HCT116 (cell line): ENCODE measurements at regions not wholly inside any gene's neighbourhood (a gene's known extent, or its start where the extent isn't known, plus 50 kb on each side); places are given as distances from the start of the nearest gene placed in this dataset.

Experiments used
- ATAC-seq: fragments of 200-7000 bp; cut with Tn5 transposase; 2 replicates; pipeline ENCODE4 v1.9.1; 2020; ENCODE audit warnings: mild to moderate bottlenecking, moderate library complexity
- BruUV-seq: library from RNA; stranded (reverse); fragments of 400-500 nt; replicated peaks from 2 replicates; lab custom pipeline; 2021; lab: Mats Ljungman, UMichigan
- CTCF ChIA-PET: fragments of 300-600 bp; sonication (Branson Sonifier 250); formaldehyde crosslinking; loops from one replicate; lab custom pipeline; 2021; ENCODE audit warnings: antibody characterized with exemption; lab: Charles Lee
- POLR2A ChIA-PET: fragments of 300-600, 350-600 bp; sonication (Branson Sonifier 250); formaldehyde crosslinking; loops from one replicate; lab custom pipeline; 2021; ENCODE audit warnings: antibody characterized with exemption; lab: Charles Lee
- RAD21 ChIA-PET, 2 experiments: fragments of 300-600 bp; sonication (Branson Sonifier 250); formaldehyde crosslinking; loops; one replicate each; lab custom pipeline; 2023; ENCODE audit warnings: low total read pairs in 2 of 2; ENCODE audit not compliant: uncharacterized antibody in 2 of 2, unreplicated experiment in 2 of 2, low non-redundant PET in 1 of 2; lab: Charles Lee
- DNase-seq: peaks from one replicate; pipeline ENCODE4 v3.0.0-alpha.2; 2010; ENCODE audit warnings: low read depth, low spot score
- H2AFZ ChIP-seq: fragments of 200-600 bp; shearing (Covaris generic), sonication (generic); 2 replicates; pipeline ENCODE4 v1.6.1; 2017; ENCODE audit warnings: low read depth, mixed run types, mixed read lengths, antibody characterized with exemption, low read length; ENCODE audit not compliant: poor library complexity, severe bottlenecking
- H3K27ac ChIP-seq: 2 replicates; pipeline ENCODE4 v1.5.1; 2012; ENCODE audit warnings: low read depth, low read length
- H3K27me3 ChIP-seq: fragments of 200-600 bp; sonication (generic); 2 replicates; pipeline ENCODE4 v1.6.1; 2016; ENCODE audit warnings: mixed run types, low read length, mixed read lengths; ENCODE audit not compliant: insufficient read depth
- H3K36me3 ChIP-seq, 2 experiments: fragments of 200-500 bp in 1 of 2; fragments of 200-600 bp in 1 of 2; sonication (Bioruptor generic) in 1 of 2; sonication (generic) in 1 of 2; 2 replicates each; pipeline versions ENCODE4 v1.5.1 to v1.6.1; 2014 to 2016; ENCODE audit warnings: low read length in 2 of 2, inconsistent platforms in 1 of 2, mixed read lengths in 1 of 2, mixed run types in 1 of 2; ENCODE audit not compliant: insufficient read depth in 2 of 2, control insufficient read depth in 1 of 2
- H3K4me1 ChIP-seq, 2 experiments: fragments of 200-600 bp in 1 of 2; sonication (generic) in 1 of 2; 2 replicates each; pipeline versions ENCODE4 v1.5.1 to v1.6.1; 2012 to 2017; ENCODE audit warnings: low read length in 2 of 2, inconsistent platforms in 1 of 2, mild to moderate bottlenecking in 1 of 2, mixed read lengths in 1 of 2, mixed run types in 1 of 2, moderate library complexity in 1 of 2; ENCODE audit not compliant: insufficient read depth in 2 of 2, control insufficient read depth in 1 of 2
- H3K4me2 ChIP-seq: fragments of 200-600 bp; sonication (generic); 2 replicates; pipeline ENCODE4 v1.6.1; 2017; ENCODE audit warnings: mixed run types, low read length, mixed read lengths
- H3K4me3 ChIP-seq, 2 experiments: fragments of 200-600 bp in 1 of 2; sonication (generic) in 1 of 2; replicated peaks in 1 of 2; 2 replicates each; pipeline ENCODE4 v1.5.1; 2011 to 2016; ENCODE audit warnings: low read length in 2 of 2, control low read depth in 1 of 2, low read depth in 1 of 2, mild to moderate bottlenecking in 1 of 2, mixed read lengths in 1 of 2, mixed run types in 1 of 2
- H3K79me2 ChIP-seq: fragments of 200-600 bp; sonication (generic); 2 replicates; pipeline ENCODE4 v1.6.1; 2017; ENCODE audit warnings: mild to moderate bottlenecking, mixed run types, low read length, moderate library complexity, mixed read lengths; ENCODE audit not compliant: insufficient read depth
- H3K9ac ChIP-seq: fragments of 200-600 bp; sonication (generic); 2 replicates; pipeline ENCODE4 v1.6.1; 2016; ENCODE audit warnings: low read length, mixed read lengths
- H3K9me2 ChIP-seq: fragments of 200-600 bp; sonication (generic), shearing (Covaris generic); 2 replicates; pipeline ENCODE4 v1.6.1; 2017; ENCODE audit warnings: mixed run types, mild to moderate bottlenecking, moderate library complexity; ENCODE audit not compliant: insufficient read depth
- H3K9me3 ChIP-seq, 2 experiments: fragments of 200-500 bp in 1 of 2; fragments of 200-600 bp in 1 of 2; sonication (Bioruptor generic) in 1 of 2; sonication (generic) in 1 of 2; 2 replicates each; pipeline ENCODE4 v1.6.1; 2014 to 2017; ENCODE audit warnings: low read length in 2 of 2, mixed read lengths in 2 of 2, inconsistent platforms in 1 of 2, low read depth in 1 of 2, mild to moderate bottlenecking in 1 of 2, mixed run types in 1 of 2, moderate library complexity in 1 of 2; ENCODE audit not compliant: control insufficient read depth in 1 of 2, insufficient read depth in 1 of 2
- H4K20me1 ChIP-seq: fragments of 200-600 bp; sonication (generic), shearing (Covaris generic); 2 replicates; pipeline ENCODE4 v1.6.1; 2017; ENCODE audit warnings: mixed run types, mild to moderate bottlenecking, moderate library complexity; ENCODE audit not compliant: insufficient read depth
- ATF3 ChIP-seq: IDR thresholded peaks from 2 replicates; pipeline ENCODE4 v1.6.1; 2012
- EGR1 ChIP-seq: IDR thresholded peaks from 2 replicates; pipeline ENCODE4 v1.6.1; 2012; ENCODE audit warnings: low read depth
- ELF1 ChIP-seq: IDR thresholded peaks from 2 replicates; pipeline ENCODE4 v1.6.1; 2012; ENCODE audit warnings: low read depth, borderline replicate concordance
- EZH2phosphoT487 ChIP-seq: fragments of 200-600 bp; IDR thresholded peaks from 2 replicates; pipeline ENCODE4 v1.6.1; 2018; ENCODE audit warnings: antibody characterized with exemption, borderline replicate concordance
- JUND ChIP-seq: IDR thresholded peaks from 2 replicates; pipeline ENCODE4 v1.6.1; 2012
- POLR2A ChIP-seq: IDR thresholded peaks from 2 replicates; pipeline ENCODE4 v1.7.0; 2011; ENCODE audit warnings: borderline replicate concordance; ENCODE audit not compliant: insufficient read depth, insufficient read length; ENCODE audit errors: extremely low read depth
- SIN3A ChIP-seq: IDR thresholded peaks from 2 replicates; pipeline ENCODE4 v1.6.1; 2012; ENCODE audit warnings: low read depth
- SP1 ChIP-seq: IDR thresholded peaks from 2 replicates; pipeline ENCODE4 v1.6.1; 2012; ENCODE audit warnings: low read depth
- YY1 ChIP-seq: IDR thresholded peaks from 2 replicates; pipeline ENCODE4 v1.6.1; 2011; ENCODE audit warnings: low read length, low read depth, moderate library complexity, mild to moderate bottlenecking; ENCODE audit not compliant: insufficient replicate concordance; ENCODE audit errors: extremely low read depth
- intact Hi-C: fragments of 100-400 bp; cut with micrococcal nuclease; formaldehyde crosslinking; loops from 2 replicates; pipeline ENCODE4 v1.10.0; 2022
- TF ChIP-seq, protein P1 (sequence below), 3 experiments: fragments of 200-600 bp in 1 of 3; sonication (generic) in 1 of 3; IDR thresholded peaks in 2 of 3; conservative IDR thresholded peaks in 1 of 3; 2 replicates each; pipeline ENCODE4 v1.5.1; 2012 to 2017; ENCODE audit warnings: low read depth in 2 of 3, low read length in 2 of 3, antibody characterized with exemption in 1 of 3, borderline replicate concordance in 1 of 3, control low read depth in 1 of 3, mild to moderate bottlenecking in 1 of 3, mixed read lengths in 1 of 3, mixed run types in 1 of 3, moderate library complexity in 1 of 3; ENCODE audit not compliant: insufficient read depth in 1 of 3

- TF ChIP-seq ELF1 (no peak), JUND (no peak), ATF3 (no peak), SIN3A (no peak), EGR1 (no peak), POLR2A (no peak), EZH2phosphoT487 (no peak), YY1 (no peak), SP1 (no peak)
- TF ChIP-seq, protein P1, sequence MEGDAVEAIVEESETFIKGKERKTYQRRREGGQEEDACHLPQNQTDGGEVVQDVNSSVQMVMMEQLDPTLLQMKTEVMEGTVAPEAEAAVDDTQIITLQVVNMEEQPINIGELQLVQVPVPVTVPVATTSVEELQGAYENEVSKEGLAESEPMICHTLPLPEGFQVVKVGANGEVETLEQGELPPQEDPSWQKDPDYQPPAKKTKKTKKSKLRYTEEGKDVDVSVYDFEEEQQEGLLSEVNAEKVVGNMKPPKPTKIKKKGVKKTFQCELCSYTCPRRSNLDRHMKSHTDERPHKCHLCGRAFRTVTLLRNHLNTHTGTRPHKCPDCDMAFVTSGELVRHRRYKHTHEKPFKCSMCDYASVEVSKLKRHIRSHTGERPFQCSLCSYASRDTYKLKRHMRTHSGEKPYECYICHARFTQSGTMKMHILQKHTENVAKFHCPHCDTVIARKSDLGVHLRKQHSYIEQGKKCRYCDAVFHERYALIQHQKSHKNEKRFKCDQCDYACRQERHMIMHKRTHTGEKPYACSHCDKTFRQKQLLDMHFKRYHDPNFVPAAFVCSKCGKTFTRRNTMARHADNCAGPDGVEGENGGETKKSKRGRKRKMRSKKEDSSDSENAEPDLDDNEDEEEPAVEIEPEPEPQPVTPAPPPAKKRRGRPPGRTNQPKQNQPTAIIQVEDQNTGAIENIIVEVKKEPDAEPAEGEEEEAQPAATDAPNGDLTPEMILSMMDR (IDR thresholded peaks at IDR 0.05 in 2 of 3, conservative IDR thresholded peaks at IDR 0.05 in 1 of 3; ENCODE audit: borderline replicate concordance in 1 of 3, insufficient read depth in 1 of 3, low read depth in 2 of 3, low read length in 2 of 3), result no peak
- TF ChIP-seq, all 23 proteins: peak for 0
- CTCF ChIA-PET, result no interaction called here
These were observed 56.6 kb upstream of the IGFBP2 start for GRCh38 chr2:216576616-216577015.

More at GRCh38 chr2:216576616-216577015, 56.6 kb upstream of the IGFBP2 start:
- H2AFZ ChIP-seq, result no peak overlapping the region
- no peak for ATAC-seq
- ChIA-PET POLR2A (no interaction called here), RAD21 (no interaction called here)
- no peak for DNase-seq
- intact Hi-C loops, result no loop called here
- H3K4me1 ChIP-seq, result peaks cover 8 to 34% of the 10 kb centered on the region in 2 experiments; a peak in 3 of 4 replicates
- H3K9ac ChIP-seq, result no peak overlapping the region
- no peaks in the 10 kb centered on the region for H3K36me3 ChIP-seq
- no peaks in the 10 kb centered on the region for H3K79me2 ChIP-seq
- BruUV-seq, result no TSS peak
- H3K4me3 ChIP-seq, result no peak overlapping the region
- H3K9me3 ChIP-seq, result no peaks in the 10 kb centered on the region
- H3K9me2 ChIP-seq, result no peaks in the 10 kb centered on the region
- no peak overlapping the region for H3K4me2 ChIP-seq
- H3K27ac ChIP-seq, result no peak overlapping the region
- H3K27me3 ChIP-seq, result peaks cover 6% of the 10 kb centered on the region; the same call in 1 of the 2 replicates
- H4K20me1 ChIP-seq, result no peaks in the 10 kb centered on the region
